ENCODE measurements at regions not wholly inside any gene's neighbourhood (a gene's known extent, or its start where the extent isn't known, plus 50 kb on each side); places are given as distances from the start of the nearest gene placed in this dataset.

DNA sequence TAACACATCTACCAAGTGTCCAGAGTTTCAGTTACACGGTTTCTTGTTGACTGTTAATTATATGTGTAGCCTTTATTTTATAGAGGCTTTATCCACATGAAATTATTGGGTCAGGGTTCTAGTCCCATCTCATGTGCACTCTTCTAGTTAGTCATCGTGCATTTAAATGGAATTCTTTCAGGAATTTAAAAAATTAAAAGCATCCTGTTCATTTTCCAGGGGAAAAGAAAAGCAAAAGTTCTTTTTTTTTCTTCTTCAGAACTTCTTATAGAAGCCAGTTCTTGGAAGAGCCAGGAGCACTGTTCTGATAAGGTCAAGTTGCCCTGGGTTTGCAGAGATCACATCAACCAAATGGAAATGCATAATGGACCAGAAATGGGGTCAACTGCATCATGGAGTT is 324.7 kb downstream of the INHBA start:
- DNase-seq (ENCODE audit: extremely low read depth, low read depth), result no peak
- no peak overlapping the region for H3K4me3 ChIP-seq (replicated peaks; ENCODE audit: low read depth, low read length)
- TF ChIP-seq, protein P1, sequence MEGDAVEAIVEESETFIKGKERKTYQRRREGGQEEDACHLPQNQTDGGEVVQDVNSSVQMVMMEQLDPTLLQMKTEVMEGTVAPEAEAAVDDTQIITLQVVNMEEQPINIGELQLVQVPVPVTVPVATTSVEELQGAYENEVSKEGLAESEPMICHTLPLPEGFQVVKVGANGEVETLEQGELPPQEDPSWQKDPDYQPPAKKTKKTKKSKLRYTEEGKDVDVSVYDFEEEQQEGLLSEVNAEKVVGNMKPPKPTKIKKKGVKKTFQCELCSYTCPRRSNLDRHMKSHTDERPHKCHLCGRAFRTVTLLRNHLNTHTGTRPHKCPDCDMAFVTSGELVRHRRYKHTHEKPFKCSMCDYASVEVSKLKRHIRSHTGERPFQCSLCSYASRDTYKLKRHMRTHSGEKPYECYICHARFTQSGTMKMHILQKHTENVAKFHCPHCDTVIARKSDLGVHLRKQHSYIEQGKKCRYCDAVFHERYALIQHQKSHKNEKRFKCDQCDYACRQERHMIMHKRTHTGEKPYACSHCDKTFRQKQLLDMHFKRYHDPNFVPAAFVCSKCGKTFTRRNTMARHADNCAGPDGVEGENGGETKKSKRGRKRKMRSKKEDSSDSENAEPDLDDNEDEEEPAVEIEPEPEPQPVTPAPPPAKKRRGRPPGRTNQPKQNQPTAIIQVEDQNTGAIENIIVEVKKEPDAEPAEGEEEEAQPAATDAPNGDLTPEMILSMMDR (IDR thresholded peaks at IDR 0.05; ENCODE audit: low read depth, low read length, missing control alignments), result no peak

DNA sequence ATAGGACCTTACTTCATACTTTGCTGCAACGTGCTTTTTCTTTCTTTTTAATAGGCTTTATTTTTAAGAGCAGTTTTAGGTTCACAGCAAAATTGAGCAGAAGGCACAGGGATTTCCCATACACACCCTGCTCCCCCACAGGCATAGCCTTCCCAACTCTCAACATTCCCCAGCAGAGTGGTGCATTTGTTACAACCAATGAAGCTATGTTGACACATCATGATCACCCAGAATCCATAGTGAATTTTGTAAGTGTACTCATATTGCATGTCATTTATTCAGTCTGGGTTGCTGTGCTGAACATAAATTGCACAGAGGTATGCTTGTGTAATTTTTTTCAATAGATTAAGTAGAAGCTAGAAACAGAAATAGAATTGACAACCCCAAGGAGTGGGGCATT is 327.3 kb downstream of the INHBA start:
- no peak for DNase-seq (ENCODE audit: extremely low read depth, low read depth)
- TF ChIP-seq, protein P1 (IDR thresholded peaks at IDR 0.05; ENCODE audit: low read depth, low read length, missing control alignments), result no peak
- no peak overlapping the region for H3K4me3 ChIP-seq (replicated peaks; ENCODE audit: low read depth, low read length)

DNA sequence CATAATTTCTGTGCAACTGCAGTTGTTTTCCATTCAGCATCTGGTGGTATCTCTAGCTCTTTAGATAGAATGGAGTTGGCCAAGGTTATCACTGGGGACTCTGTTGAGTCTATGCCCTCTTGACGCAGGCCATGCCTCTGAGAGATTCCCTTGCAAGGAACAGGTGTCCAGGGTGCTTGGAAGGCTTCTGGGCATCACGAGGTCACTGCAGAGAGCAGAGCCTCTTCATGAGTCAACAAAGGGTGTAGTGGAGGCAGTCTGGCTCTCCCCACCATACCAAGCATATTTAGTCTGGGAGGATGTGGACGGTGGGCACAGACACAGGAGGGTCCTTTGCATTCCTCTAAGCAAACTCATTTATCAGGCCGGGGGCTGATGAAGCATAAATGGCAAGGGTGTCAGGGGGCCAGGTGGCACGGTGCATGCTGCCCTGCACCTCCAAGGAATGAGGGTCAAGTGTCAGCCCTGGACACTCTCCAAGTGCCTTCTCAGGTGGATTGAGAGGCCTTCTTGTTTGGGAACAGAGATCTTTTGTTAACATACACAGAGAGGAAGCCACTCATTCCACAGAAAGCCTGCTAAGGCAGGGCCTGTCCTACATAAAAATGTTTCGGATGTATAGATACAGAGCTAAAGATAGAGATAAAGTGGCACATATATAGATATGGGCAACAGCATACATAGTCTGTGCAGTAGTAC is 328.6 kb downstream of the INHBA start:
- TF ChIP-seq, protein P1 (IDR thresholded peaks at IDR 0.05; ENCODE audit: low read depth, low read length, missing control alignments), result no peak

DNA sequence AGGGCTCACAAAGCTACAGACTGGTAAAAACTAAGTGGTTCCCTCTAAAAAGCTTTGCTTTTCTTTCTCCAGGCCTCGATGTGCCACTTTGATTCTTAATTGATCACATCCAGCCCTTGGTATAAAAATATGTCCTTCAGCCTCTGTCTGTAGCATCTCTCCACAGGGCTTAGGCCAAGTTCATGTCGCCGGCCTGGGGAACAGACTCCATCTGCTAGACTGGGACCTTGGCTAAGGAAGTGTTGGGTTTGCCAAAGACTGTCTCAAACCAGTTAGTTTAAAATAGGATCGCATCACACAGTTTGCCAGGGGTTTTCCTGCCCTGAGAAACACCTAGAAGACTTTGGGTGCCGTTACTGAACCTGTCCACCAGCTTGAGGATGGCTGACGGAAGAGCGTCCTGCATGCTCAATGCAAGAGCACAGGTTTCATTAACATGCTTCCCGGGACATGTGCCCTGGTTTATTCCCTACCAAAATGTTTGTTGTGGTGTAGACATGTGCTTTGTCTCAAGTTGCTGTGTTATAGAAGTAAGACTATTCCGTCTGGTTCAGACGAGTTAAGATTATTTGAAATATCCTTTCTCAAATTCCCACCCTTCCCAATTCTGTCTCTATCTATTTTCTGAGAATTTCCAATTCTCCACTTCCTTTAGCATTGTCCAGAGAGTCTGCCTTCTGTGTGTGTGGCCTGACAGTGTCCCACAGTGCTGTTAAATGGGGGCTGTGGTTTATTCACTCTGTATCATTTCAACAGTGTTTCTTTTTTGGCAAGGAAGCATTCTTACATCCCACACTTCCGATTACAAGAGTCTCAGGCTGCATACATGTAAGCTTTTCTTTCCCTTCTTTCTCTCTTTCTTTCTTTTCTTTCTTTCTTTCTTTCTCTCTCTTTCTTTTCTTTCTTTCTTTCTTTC is 334.7 kb downstream of the INHBA start:
- TF ChIP-seq, protein P1 (IDR thresholded peaks at IDR 0.05; ENCODE audit: low read depth, low read length, missing control alignments), result no peak
- H3K4me3 ChIP-seq (replicated peaks; ENCODE audit: low read depth, low read length), result no peak overlapping the region
- DNase-seq (ENCODE audit: extremely low read depth, low read depth), result no peak

More for the DNA sequence above, 328.6 kb downstream of the INHBA start:
- no peak for DNase-seq (ENCODE audit: extremely low read depth, low read depth)
- H3K4me3 ChIP-seq (replicated peaks; ENCODE audit: low read depth, low read length), result no peak overlapping the region

DNA sequence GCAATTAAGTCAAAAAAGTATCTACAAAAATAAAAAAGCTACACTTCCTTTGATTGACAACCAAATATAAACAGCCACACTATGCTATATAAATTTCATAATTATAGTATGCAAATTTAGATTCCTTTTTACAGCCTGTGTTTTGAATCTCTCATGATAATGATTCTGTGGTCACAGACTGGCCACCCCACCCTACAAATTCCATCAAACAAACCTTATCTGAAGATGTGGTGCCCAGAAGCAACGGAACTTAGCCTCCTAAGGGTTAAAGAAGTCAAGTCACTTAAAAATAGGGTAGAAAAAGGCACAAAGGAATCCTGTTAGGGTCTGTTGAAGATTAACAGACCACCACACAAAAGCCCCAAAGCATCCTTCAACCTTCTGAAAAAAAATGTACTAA is 351.8 kb downstream of the INHBA start:
- no peak for DNase-seq (ENCODE audit: extremely low read depth, low read depth)
- TF ChIP-seq, protein P1 (IDR thresholded peaks at IDR 0.05; ENCODE audit: low read depth, low read length, missing control alignments), result no peak
- H3K4me3 ChIP-seq (replicated peaks; ENCODE audit: low read depth, low read length), result no peak overlapping the region

DNA sequence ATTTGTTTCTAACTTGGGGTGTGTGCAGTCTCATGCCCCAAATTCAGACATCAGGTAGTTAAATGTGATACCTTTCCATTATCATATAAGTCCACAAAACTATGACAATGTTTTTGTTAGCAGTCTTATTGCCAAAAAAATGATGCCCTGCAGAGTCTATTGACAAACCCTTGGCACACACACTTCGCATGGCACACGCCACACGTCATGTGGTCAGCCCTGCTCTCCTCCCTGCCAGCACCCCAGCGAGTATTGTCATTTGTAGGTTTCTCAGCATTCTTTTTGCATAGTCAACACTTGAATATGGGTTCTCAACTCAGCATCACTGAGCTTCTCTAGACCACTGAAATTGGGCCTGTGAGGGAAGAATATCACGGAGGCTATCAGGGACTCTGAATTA is 356.0 kb downstream of the INHBA start:
- no peak for DNase-seq (ENCODE audit: extremely low read depth, low read depth)
- no peak overlapping the region for H3K4me3 ChIP-seq (replicated peaks; ENCODE audit: low read depth, low read length)
- TF ChIP-seq, protein P1 (IDR thresholded peaks at IDR 0.05; ENCODE audit: low read depth, low read length, missing control alignments), result no peak

All from HFF-Myc (cell line).